Glutamatergic neuron (in vitro differentiated cells): ENCODE measurements at regions not wholly inside any gene's neighbourhood (a gene's known extent, or its start where the extent isn't known, plus 50 kb on each side); places are given as distances from the start of the nearest gene placed in this dataset.
"Not testable (repeated sequence)": the region's sequence is repeated elsewhere in the genome, so short reads cannot be mapped to it uniquely, and the experiment has no call there.

Experiments used
- DNase-seq: peaks from one replicate; pipeline ENCODE4 v3.0.0; 2022
- H3K27ac Mint-ChIP-seq: one replicate; pipeline ENCODE4 v1.8.0; 2020; ENCODE audit warnings: mild to moderate bottlenecking, mixed read lengths, inconsistent platforms; ENCODE audit not compliant: unreplicated experiment
- H3K27me3 Mint-ChIP-seq: one replicate; pipeline ENCODE4 v1.8.0; 2020; ENCODE audit warnings: mild to moderate bottlenecking, moderate library complexity, mixed read lengths, inconsistent platforms; ENCODE audit not compliant: unreplicated experiment
- H3K36me3 Mint-ChIP-seq: one replicate; pipeline ENCODE4 v1.8.0; 2020; ENCODE audit warnings: mild to moderate bottlenecking, mixed read lengths, inconsistent platforms; ENCODE audit not compliant: unreplicated experiment
- H3K4me1 Mint-ChIP-seq: one replicate; pipeline ENCODE4 v1.8.0; 2020; ENCODE audit warnings: mild to moderate bottlenecking, low read depth, mixed read lengths, inconsistent platforms; ENCODE audit not compliant: unreplicated experiment
- H3K4me3 Mint-ChIP-seq: one replicate; pipeline ENCODE4 v1.8.0; 2020; ENCODE audit warnings: mild to moderate bottlenecking, mixed read lengths, inconsistent platforms; ENCODE audit not compliant: unreplicated experiment
- H3K9me3 Mint-ChIP-seq: one replicate; pipeline ENCODE4 v1.8.0; 2020; ENCODE audit warnings: mild to moderate bottlenecking, moderate library complexity, mixed read lengths, inconsistent platforms; ENCODE audit not compliant: unreplicated experiment
- CTCF ChIP-seq: fragments of 200-600 bp; sonication (generic); IDR thresholded peaks from one replicate; pipeline ENCODE4 v1.5.0; 2021; ENCODE audit not compliant: partially characterized antibody, unreplicated experiment

- Mint-ChIP-seq H3K27ac (no peak overlapping the region), H3K27me3 (no peaks in the 10 kb centered on the region), H3K4me3 (no peak overlapping the region), H3K4me1 (peaks cover 2% of the 10 kb centered on the region), H3K9me3 (no peaks in the 10 kb centered on the region), H3K36me3 (no peaks in the 10 kb centered on the region)
- DNase-seq: no peak
- no peak for TF ChIP-seq CTCF
Observed at GRCh38 chr18:38790786-38791185, 1225.2 kb upstream of the CELF4 start.

DNA sequence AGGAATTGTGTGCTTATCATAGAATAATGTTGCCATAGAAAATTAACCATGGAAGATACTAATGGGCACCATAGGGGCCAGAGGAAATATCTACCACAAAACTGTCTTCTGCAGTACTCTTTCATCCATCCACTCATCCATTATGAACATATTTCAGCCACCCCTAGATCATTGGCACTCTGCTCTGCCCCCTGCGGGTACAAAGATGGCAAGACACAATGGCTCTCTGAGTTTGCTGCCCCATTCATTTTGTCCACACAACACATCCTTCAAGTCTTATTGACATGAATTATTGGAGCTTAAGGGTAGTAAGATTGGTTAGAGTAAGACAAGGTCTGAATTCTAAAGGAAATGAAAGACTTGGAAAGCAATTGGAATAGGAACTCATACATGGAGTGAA is 1224.7 kb upstream of the CELF4 start:
- Mint-ChIP-seq H3K27ac (no peak overlapping the region), H3K36me3 (no peaks in the 10 kb centered on the region), H3K4me3 (no peak overlapping the region), H3K27me3 (no peaks in the 10 kb centered on the region), H3K9me3 (no peaks in the 10 kb centered on the region), H3K4me1 (peaks cover 2% of the 10 kb centered on the region)
- no peak for TF ChIP-seq CTCF
- DNase-seq: no peak

DNA sequence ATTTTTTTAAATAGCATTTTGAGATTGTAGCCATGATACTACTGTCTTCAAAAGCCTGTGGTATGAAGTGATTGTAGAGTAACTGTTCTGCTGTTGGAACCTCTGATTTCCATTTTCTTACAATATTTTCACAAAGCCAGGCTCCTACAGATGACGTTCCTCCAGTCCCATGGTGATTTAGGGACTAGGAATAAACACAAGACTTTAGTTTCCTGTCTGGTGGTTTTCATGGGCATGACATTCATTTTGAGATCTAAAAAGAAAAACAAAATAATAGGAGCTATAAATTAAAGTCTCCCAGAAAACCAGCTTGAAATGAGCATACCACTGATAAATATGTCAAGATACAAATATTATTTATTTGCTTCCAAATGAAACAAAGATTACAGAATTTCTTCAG is 1223.5 kb upstream of the CELF4 start:
- Mint-ChIP-seq H3K4me3 (no peak overlapping the region), H3K27me3 (no peaks in the 10 kb centered on the region), H3K9me3 (no peaks in the 10 kb centered on the region), H3K36me3 (no peaks in the 10 kb centered on the region), H3K4me1 (peaks cover 2% of the 10 kb centered on the region), H3K27ac (no peak overlapping the region)
- no peak for TF ChIP-seq CTCF
- no peak for DNase-seq

- no peak for TF ChIP-seq CTCF
- Mint-ChIP-seq H3K9me3 (no peaks in the 10 kb centered on the region), H3K27ac (no peak overlapping the region), H3K4me1 (peaks cover 2% of the 10 kb centered on the region), H3K27me3 (no peaks in the 10 kb centered on the region), H3K36me3 (no peaks in the 10 kb centered on the region), H3K4me3 (no peak overlapping the region)
- no peak for DNase-seq
Observed at GRCh38 chr18:38786906-38787305, 1221.3 kb upstream of the CELF4 start.

- H3K4me1 Mint-ChIP-seq, H3K27me3 Mint-ChIP-seq, H3K36me3 Mint-ChIP-seq, H3K9me3 Mint-ChIP-seq, H3K27ac Mint-ChIP-seq, H3K4me3 Mint-ChIP-seq, DNase-seq: not testable (repeated sequence)
Observed at GRCh38 chr18:38771620-38772019, 1206.0 kb upstream of the CELF4 start.

DNA sequence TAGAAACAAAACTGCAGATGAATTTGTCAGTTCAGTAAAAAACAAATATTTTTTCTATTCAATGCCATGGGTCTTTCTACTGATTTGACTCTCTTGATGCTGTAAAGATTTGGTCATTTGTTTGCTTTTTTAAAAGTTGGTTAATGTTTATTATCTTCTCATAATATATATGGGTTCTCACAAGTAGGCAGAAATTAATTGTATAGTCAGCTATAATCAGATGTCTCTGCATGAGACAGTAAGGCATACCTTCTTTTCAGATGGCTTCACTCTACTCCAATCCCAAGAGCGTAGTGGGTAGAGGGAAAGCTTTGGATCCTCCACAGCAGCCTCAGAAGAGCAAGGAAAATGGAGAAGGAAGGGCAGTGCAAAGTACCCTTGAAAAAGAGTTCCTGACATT is 1202.9 kb upstream of the CELF4 start:
- Mint-ChIP-seq H3K36me3 (no peaks in the 10 kb centered on the region), H3K27ac (no peak overlapping the region), H3K4me1 (no peaks in the 10 kb centered on the region), H3K27me3 (no peaks in the 10 kb centered on the region), H3K9me3 (no peaks in the 10 kb centered on the region), H3K4me3 (no peak overlapping the region)
- TF ChIP-seq CTCF: no peak
- DNase-seq: no peak
